ENCODE measurements at regions not wholly inside any gene's neighbourhood (a gene's known extent, or its start where the extent isn't known, plus 50 kb on each side); places are given as distances from the start of the nearest gene placed in this dataset.

- H3K36me3 ChIP-seq (ENCODE audit: control insufficient read depth, insufficient read depth, low read length): no peaks in the 10 kb centered on the region
- H2AFZ ChIP-seq (ENCODE audit: low read length): no peak overlapping the region
- no peak for TF ChIP-seq EZH2 (IDR thresholded peaks at IDR 0.05; ENCODE audit: low read length, missing control alignments)
- TF ChIP-seq CTCF (conservative IDR thresholded peaks at IDR 0.05 in 1 of 2, IDR thresholded peaks at IDR 0.05 in 1 of 2; ENCODE audit: low read depth in 1 of 2, low read length in 2 of 2): no peak
- no peak overlapping the region for H3K4me2 ChIP-seq (ENCODE audit: extremely low read depth, insufficient read depth, low read length)
- H3K4me3 ChIP-seq (replicated peaks in 1 of 4; ENCODE audit: control extremely low read depth in 1 of 4, insufficient read depth in 1 of 4, low read depth in 3 of 4, low read length in 4 of 4): no peak overlapping the region
- H3K4me1 ChIP-seq (ENCODE audit: control insufficient read depth, extremely low read depth, insufficient read depth, low read length): no peaks in the 10 kb centered on the region
- H3K9ac ChIP-seq (ENCODE audit: insufficient read depth, low read length): no peak overlapping the region
- H3K27ac ChIP-seq (ENCODE audit: insufficient read depth, low read length): no peak overlapping the region
- no peaks in the 10 kb centered on the region for H3K9me3 ChIP-seq (ENCODE audit: control insufficient read depth, insufficient read depth, low read depth, low read length)
- H3K79me2 ChIP-seq (ENCODE audit: control insufficient read depth, insufficient read depth, low read length): no peaks in the 10 kb centered on the region
- no peaks in the 10 kb centered on the region for H3K27me3 ChIP-seq (ENCODE audit: control insufficient read depth, insufficient read depth, low read length)
- peak in 1 of 2 donors; percentile 13 for DNase-seq (ENCODE audit: low read depth in 2 of 2)
- no peaks in the 10 kb centered on the region for H4K20me1 ChIP-seq (ENCODE audit: control insufficient read depth, extremely low read depth, insufficient read depth, low read length)
These were observed 319.3 kb upstream of the GRID2 start for GRCh38 chr4:91984466-91984865.

- Histone ChIP-seq H3K4me3 (replicated peaks in 1 of 4; ENCODE audit: control extremely low read depth in 1 of 4, insufficient read depth in 1 of 4, low read depth in 3 of 4, low read length in 4 of 4) (no peak overlapping the region), H4K20me1 (ENCODE audit: control insufficient read depth, extremely low read depth, insufficient read depth, low read length) (no peaks in the 10 kb centered on the region), H3K79me2 (ENCODE audit: control insufficient read depth, insufficient read depth, low read length) (no peaks in the 10 kb centered on the region), H3K27ac (ENCODE audit: insufficient read depth, low read length) (no peak overlapping the region), H3K4me1 (ENCODE audit: control insufficient read depth, extremely low read depth, insufficient read depth, low read length) (no peaks in the 10 kb centered on the region), H3K36me3 (ENCODE audit: control insufficient read depth, insufficient read depth, low read length) (no peaks in the 10 kb centered on the region), H3K9ac (ENCODE audit: insufficient read depth, low read length) (no peak overlapping the region), H2AFZ (ENCODE audit: low read length) (no peak overlapping the region), H3K9me3 (ENCODE audit: control insufficient read depth, insufficient read depth, low read depth, low read length) (no peaks in the 10 kb centered on the region), H3K4me2 (ENCODE audit: extremely low read depth, insufficient read depth, low read length) (no peak overlapping the region), H3K27me3 (ENCODE audit: control insufficient read depth, insufficient read depth, low read length) (no peaks in the 10 kb centered on the region)
- DNase-seq (ENCODE audit: low read depth in 2 of 2): no peak
- TF ChIP-seq CTCF (conservative IDR thresholded peaks at IDR 0.05 in 1 of 2, IDR thresholded peaks at IDR 0.05 in 1 of 2; ENCODE audit: low read depth in 1 of 2, low read length in 2 of 2): no peak
- no peak for TF ChIP-seq EZH2 (IDR thresholded peaks at IDR 0.05; ENCODE audit: low read length, missing control alignments)
These were observed 313.9 kb upstream of the GRID2 start for GRCh38 chr4:91989914-91990313.

DNA sequence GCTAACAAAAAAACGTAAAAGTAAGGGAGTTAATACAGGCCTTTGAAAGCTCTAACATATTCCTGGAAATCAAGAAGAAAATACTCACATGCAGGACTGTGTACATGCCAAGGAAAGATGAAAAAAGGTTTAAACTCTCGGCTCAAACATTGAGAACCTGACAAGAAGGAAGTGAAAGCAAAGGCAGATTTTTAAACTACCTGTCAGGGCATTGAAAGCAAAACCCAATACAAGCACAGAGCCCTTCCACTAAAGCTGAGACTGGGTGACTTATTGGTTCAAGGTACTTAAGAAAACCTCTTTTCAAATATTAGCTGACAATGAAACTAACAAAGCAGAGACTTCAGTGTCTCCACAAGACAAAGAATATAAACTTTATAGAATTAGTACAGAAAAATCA is 313.0 kb upstream of the GRID2 start:
- Histone ChIP-seq H3K27me3 (ENCODE audit: control insufficient read depth, insufficient read depth, low read length) (no peaks in the 10 kb centered on the region), H3K36me3 (ENCODE audit: control insufficient read depth, insufficient read depth, low read length) (no peaks in the 10 kb centered on the region), H3K4me1 (ENCODE audit: control insufficient read depth, extremely low read depth, insufficient read depth, low read length) (no peaks in the 10 kb centered on the region), H3K27ac (ENCODE audit: insufficient read depth, low read length) (no peak overlapping the region), H3K9me3 (ENCODE audit: control insufficient read depth, insufficient read depth, low read depth, low read length) (no peaks in the 10 kb centered on the region), H3K9ac (ENCODE audit: insufficient read depth, low read length) (no peak overlapping the region), H3K4me3 (replicated peaks in 1 of 4; ENCODE audit: control extremely low read depth in 1 of 4, insufficient read depth in 1 of 4, low read depth in 3 of 4, low read length in 4 of 4) (no peak overlapping the region), H3K4me2 (ENCODE audit: extremely low read depth, insufficient read depth, low read length) (no peak overlapping the region), H4K20me1 (ENCODE audit: control insufficient read depth, extremely low read depth, insufficient read depth, low read length) (no peaks in the 10 kb centered on the region), H2AFZ (ENCODE audit: low read length) (no peak overlapping the region), H3K79me2 (ENCODE audit: control insufficient read depth, insufficient read depth, low read length) (no peaks in the 10 kb centered on the region)
- DNase-seq (ENCODE audit: low read depth in 2 of 2): no peak
- TF ChIP-seq CTCF (conservative IDR thresholded peaks at IDR 0.05 in 1 of 2, IDR thresholded peaks at IDR 0.05 in 1 of 2; ENCODE audit: low read depth in 1 of 2, low read length in 2 of 2) (no peak), EZH2 (IDR thresholded peaks at IDR 0.05; ENCODE audit: low read length, missing control alignments) (no peak)
